ENCODE measurements at regions not wholly inside any gene's neighbourhood (a gene's known extent, or its start where the extent isn't known, plus 50 kb on each side); places are given as distances from the start of the nearest gene placed in this dataset.

GRCh38 chr3:153957421-153957820 is 163.8 kb upstream of the ARHGEF26 start:
- no peak overlapping the region for H3K4me3 ChIP-seq (ENCODE audit: low read depth in 2 of 2, low read length in 2 of 2)
- H3K4me1 ChIP-seq (ENCODE audit: control insufficient read depth, insufficient read depth, low read length), result no peaks in the 10 kb centered on the region
- no peak for ATAC-seq
- BruUV-seq (replicated peaks), result no TSS peak
- CTCF ChIA-PET, result no interaction called here
- no peaks in the 10 kb centered on the region for H3K9me3 ChIP-seq (ENCODE audit: control insufficient read depth, insufficient read depth, low read depth, low read length)
- in situ Hi-C loops (cut with HindIII; ENCODE audit: low pct_unique_long_range_greater_than_20kb, low sequenced_read_pairs), result no loop called here
- TF ChIP-seq POLR2AphosphoS5 (IDR thresholded peaks at IDR 0.05; ENCODE audit: low read depth, low read length) (no peak), REST (IDR thresholded peaks at IDR 0.05; ENCODE audit: insufficient read depth in 1 of 2, low read depth in 2 of 2, low read length in 1 of 2) (no peak), CTCF (IDR thresholded peaks at IDR 0.05) (no peak), SIN3A (IDR thresholded peaks at IDR 0.05; ENCODE audit: borderline replicate concordance, insufficient read depth, low read depth, low read length) (no peak), TCF7L2 (IDR thresholded peaks at IDR 0.05; ENCODE audit: low read depth, low read length) (no peak)
- H3K27me3 ChIP-seq (ENCODE audit: control insufficient read depth, insufficient read depth, low read length), result no peaks in the 10 kb centered on the region
- intact Hi-C loops (cut with micrococcal nuclease; ENCODE audit: unreplicated experiment), result no loop called here
- DNase-seq (ENCODE audit: low read depth, low spot score), result no peak
- POLR2A ChIA-PET, result no interaction called here
- H3K36me3 ChIP-seq (ENCODE audit: control insufficient read depth, insufficient read depth, low read length), result no peaks in the 10 kb centered on the region
- no peak overlapping the region for H3K27ac ChIP-seq (ENCODE audit: low read length)

GRCh38 chr3:153958635-153959595 is 162.3 kb upstream of the ARHGEF26 start:
- Histone ChIP-seq H3K4me3 (ENCODE audit: low read depth in 2 of 2, low read length in 2 of 2) (no peak overlapping the region), H3K36me3 (ENCODE audit: control insufficient read depth, insufficient read depth, low read length) (no peaks in the 10 kb centered on the region), H3K27me3 (ENCODE audit: control insufficient read depth, insufficient read depth, low read length) (no peaks in the 10 kb centered on the region), H3K27ac (ENCODE audit: low read length) (no peak overlapping the region), H3K4me1 (ENCODE audit: control insufficient read depth, insufficient read depth, low read length) (no peaks in the 10 kb centered on the region), H3K9me3 (ENCODE audit: control insufficient read depth, insufficient read depth, low read depth, low read length) (no peaks in the 10 kb centered on the region)
- in situ Hi-C loops (cut with HindIII; ENCODE audit: low pct_unique_long_range_greater_than_20kb, low sequenced_read_pairs) (no loop called here), intact Hi-C loops (cut with micrococcal nuclease; ENCODE audit: unreplicated experiment) (no loop called here)
- POLR2A ChIA-PET, result no interaction called here
- ATAC-seq (no peak), DNase-seq (ENCODE audit: low read depth, low spot score) (no peak)
- TF ChIP-seq CTCF (IDR thresholded peaks at IDR 0.05) (no peak), POLR2AphosphoS5 (IDR thresholded peaks at IDR 0.05; ENCODE audit: low read depth, low read length) (no peak), TCF7L2 (IDR thresholded peaks at IDR 0.05; ENCODE audit: low read depth, low read length) (no peak), REST (IDR thresholded peaks at IDR 0.05; ENCODE audit: insufficient read depth in 1 of 2, low read depth in 2 of 2, low read length in 1 of 2) (no peak), SIN3A (IDR thresholded peaks at IDR 0.05; ENCODE audit: borderline replicate concordance, insufficient read depth, low read depth, low read length) (no peak)
- CTCF ChIA-PET, result no interaction called here
- BruUV-seq (replicated peaks), result no TSS peak

Measured in Panc1 (cell line).